HG03045 (cell line): ENCODE measurements at regions not wholly inside any gene's neighbourhood (a gene's known extent, or its start where the extent isn't known, plus 50 kb on each side); places are given as distances from the start of the nearest gene placed in this dataset.
"Not testable (repeated sequence)": the region's sequence is repeated elsewhere in the genome, so short reads cannot be mapped to it uniquely, and the experiment has no call there.

Experiments used
- ATAC-seq: cut with Tn5 transposase; IDR thresholded peaks from one replicate; pipeline ENCODE4 v1.9.1; 2021; ENCODE audit warnings: mild to moderate bottlenecking, moderate library complexity; ENCODE audit not compliant: unreplicated experiment

DNA sequence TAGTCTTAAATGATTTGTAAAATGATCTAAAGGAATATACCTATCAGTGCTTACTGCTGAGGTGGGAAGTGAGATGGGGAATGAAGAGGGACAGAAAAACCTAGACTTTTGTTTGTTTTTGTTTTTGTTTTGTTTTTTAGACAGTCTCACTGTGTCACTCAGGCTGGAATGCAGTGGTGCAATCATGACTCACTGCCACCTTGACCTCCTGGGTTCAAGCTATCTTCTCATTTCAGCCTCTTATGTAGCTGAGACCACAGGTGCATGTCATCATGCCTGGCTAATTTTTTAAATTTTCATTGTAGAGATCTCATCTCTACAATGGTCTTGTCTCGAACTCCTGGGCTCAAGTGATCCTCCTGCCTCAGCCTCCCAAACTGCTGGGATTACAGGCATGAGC is 116.4 kb upstream of the SEM1 start:
- ATAC-seq: no peak

DNA sequence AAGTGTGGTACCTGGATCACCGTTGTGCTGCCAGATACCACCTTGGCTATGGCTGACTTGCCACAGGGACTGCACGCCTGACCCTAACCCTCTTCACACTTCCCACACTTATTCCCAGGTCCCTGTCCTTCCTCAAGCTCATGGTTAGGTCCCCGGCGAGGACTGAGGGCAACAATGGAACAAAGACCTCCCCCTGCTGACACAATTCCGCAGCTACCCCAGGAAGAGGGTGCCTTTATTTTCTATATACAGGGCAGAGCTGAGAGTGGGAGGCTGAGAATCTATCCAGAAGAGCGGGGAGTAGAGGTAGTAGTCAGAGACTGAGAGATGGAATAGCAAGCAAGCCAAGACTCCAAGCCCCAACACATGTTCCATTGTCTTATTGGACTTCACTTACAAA is 118.1 kb upstream of the SEM1 start:
- ATAC-seq: no peak

DNA sequence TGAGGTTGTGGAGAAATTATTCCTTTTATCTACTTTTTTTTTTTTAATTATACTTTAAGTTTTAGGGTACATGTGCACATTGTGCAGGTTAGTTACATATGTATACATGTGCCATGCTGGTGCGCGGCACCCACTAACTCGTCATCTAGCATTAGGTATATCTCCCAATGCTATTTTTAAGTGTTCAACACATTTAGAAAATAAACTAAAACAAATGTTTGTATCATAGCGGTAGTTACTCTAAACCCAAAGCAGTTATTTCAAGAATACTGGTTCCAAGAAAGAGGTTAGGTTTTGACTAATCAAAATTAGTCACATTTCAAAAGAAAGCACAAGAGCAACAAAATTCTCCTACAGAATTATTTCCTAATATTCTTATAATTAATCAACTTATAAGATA is 119.5 kb upstream of the SEM1 start:
- not testable (repeated sequence) for ATAC-seq

DNA sequence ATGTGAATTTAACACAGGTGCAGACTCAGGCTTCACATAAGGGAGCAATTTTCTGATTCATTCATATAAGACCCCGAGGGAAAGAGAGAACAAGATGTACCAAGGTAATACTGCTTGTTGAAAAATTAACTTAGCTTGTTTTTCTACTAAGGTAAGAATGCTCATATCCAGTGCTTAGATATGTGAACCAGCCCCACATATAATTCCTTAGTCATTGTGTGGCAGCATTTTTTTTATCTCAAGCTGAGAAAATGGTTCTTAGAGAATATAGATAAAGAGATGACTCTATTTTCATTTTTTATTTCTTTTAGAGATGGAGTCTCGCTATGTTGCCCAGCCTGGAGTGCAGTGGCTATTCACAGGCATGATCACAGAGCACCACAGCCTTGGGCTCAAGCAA is 121.8 kb upstream of the SEM1 start:
- no peak for ATAC-seq

DNA sequence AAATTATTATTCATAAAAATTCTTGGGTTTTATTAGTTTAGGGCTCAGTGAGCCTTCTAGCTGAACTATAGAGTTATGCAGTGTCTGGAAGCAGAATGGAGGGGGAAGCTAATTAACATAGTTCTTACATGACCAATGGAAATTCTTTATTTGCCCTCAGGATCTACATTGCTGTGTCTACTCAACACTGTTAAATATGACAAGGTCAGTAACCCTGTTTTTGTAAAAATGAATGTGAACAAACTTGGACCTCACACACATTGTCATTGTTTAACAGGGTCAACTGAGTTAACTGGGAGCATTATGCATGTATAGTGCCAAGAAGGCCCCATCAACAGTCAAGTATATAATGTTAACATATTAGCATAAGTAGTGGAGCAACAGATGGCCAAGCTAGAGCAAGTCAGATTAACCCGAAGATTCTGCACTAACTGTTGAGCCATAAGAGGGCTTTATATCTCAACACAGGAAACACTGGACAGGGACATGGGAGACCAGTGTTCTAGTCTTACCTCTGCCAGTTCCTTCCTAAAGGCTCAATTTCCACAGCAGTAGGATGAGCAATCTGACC is 122.5 kb upstream of the SEM1 start:
- no peak for ATAC-seq

DNA sequence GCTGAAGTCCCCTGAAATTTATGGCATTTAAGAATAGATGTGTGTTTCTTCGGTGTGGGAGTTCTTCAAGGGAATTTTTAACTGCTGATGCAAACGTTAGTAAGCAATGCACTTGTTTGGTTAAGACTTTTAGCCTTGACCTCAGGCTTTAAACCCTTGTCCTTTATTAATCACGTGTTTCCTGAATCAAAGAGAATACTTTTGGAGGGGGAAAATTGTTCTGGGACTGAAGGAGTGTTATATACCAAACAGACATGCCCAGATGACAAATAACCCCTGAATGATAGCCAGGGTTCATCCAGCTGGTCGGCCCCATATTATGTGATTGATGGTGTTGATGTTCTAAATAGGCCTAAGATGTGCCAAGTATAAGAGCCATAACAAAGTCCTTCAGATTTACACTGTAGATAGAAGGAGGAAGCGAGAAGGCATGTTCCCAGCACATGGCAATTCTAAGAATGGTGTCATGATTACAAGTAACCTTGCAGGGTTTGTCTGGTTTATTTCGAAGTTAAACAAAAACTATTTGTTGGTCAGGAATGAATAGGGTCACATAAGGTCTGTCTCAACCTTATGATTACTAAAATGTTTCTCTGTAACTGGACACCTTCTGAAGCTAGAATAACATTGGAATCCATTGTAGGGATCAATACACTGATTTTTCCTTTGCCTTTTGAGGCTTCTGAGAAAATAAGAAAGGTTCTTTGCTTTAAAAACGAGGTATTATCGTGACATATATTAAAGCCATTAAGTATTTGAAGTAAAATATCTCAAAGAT is 124.2 kb upstream of the SEM1 start:
- no peak for ATAC-seq

DNA sequence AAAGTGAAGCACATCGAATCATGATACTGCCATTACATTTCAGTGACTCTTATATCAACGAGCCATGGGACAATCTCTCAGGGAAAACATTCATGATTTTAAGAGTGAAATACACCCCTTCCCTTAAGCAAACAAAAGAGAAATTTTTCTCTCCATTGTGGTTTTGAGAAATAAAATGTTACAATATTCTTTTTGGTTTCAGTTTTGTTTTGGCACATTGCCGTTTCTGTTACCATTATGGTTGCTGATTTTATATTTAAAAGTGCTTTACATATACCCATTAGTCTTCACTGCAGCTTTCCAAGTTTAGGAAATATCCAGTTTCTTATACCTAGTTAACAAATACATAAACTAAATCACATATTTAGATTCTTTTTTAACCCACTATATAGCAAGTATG is 126.8 kb upstream of the SEM1 start:
- ATAC-seq: no peak

DNA sequence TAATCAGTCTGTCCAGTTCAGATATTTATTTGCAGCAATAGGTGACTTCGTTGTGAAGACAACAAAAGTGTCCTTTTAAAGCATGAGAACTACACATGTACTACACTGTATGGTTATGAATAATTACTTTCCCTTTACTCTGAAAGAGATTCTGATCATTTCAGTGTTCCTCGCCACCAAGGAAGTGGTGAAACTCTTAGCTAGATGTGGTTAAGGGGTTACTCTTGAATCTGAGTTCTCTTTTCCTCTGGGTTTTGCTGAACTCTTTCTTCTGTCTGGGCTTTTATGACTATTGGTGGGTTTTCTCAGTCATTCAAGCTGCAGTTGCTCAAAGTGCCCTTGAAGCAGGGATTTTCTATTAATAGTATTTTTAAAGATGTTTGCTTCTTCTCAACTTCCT is 127.9 kb upstream of the SEM1 start:
- peak; percentile 79 for ATAC-seq

DNA sequence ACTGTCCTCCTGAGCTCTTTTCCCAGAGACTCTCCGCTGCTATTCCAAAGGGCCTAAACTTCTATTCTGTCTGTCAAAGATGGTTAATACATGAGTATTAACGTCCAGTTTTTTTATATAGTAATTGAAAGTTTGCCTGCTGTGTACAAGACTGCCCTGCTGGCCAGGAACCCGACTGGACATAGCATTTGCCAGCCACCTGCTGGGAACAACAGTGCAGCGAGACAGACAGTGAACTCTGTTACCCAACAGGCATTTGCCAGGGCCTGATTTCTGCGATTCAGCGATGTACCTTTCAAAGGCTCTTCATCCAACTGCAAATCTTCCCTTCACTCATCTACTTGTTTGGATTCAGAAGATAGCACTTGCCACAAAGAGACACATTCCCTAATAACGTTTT is 128.8 kb upstream of the SEM1 start:
- no peak for ATAC-seq

DNA sequence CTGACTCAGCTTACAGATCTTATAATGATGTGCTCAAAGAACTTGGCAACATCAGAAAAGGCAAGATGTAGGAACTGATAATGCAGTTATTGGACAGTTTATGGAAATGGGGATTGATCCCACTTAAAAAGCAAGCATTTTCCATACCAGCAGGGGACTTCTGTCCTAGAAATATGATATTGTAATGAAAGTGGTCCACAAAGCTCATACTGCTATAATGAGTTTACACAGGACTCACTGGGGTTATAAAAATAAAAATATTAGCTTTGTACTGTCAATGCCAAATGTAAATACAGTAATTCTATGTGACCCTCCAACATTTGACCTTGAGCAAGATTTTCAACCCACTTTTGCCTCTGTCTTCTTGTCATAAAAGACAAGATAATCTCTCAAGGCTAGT is 145.5 kb upstream of the SEM1 start:
- ATAC-seq: no peak

DNA sequence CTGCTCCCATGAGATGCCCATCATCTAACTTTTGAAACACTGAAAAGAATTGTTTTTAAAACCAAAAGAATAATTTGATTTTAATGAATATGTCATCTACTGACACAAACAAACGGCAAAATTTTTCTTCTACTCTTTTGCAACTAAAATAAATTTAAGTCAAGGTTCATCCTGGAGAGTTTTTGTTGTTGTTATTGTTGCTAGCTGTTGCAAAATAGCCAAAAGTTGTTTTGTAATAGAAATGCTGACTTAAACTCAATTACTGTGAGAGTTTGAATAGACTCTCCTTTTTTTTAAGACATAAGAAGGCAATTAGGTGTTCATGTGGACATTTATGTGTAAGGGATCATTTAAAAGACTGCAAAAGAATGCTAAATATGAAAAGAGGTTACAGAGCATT is 146.0 kb upstream of the SEM1 start:
- no peak for ATAC-seq

DNA sequence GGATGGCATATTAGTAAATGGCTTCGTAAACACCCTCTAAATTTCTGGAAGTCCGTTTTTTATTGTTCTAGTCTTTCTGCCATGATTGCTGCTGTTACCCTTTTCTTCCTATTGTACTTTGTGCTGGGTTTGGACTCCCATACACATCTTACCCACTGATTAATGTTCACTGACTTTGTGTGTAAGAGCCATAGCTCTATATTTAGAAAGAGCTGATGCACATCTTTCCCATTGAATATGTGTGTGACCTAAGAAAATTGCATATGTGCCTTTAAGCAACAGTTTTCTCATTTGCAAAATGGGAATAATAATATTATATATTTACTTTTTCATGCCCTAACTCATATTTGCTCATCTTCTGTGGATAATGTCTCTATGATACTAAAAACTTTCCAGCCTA is 135.8 kb upstream of the DLX6 start:
- ATAC-seq: no peak

DNA sequence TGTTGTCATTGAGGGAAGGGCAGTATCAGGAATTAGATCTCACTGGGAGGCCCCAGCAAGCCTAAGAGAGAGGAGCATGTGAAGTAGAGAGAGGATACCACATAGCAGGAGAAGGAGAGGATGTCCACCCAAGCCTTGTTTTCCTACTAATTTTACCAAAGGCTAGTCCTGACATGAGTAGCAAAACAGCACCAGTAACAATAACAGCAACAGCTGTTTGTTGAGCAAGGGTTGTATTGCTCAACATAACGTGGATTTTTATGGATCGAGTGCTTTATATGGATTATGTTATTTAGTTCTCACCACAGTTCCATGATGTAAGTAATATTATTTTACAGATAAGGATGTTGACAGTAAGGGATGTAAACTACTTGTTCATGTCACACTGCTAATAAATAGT is 135.2 kb upstream of the DLX6 start:
- ATAC-seq: no peak

DNA sequence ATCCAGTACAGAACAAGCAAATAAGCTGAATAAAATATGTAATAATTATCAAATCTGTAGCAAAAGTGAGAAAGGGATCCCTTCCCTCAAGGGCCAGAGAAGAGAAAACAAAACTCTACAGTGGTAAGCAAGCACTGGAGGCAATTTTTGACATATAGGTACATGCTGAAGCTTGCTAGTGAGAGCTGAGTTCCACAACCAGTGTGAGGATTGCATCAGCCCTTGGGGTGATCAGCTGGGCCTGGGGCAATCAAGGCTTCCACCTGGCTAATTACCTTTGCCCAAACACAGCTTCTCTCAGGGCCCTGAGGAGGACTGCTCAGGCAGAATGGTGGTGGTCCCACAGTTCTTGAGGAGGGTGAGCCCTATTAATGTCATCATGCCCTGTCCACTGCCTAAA is 134.4 kb upstream of the DLX6 start:
- no peak for ATAC-seq

DNA sequence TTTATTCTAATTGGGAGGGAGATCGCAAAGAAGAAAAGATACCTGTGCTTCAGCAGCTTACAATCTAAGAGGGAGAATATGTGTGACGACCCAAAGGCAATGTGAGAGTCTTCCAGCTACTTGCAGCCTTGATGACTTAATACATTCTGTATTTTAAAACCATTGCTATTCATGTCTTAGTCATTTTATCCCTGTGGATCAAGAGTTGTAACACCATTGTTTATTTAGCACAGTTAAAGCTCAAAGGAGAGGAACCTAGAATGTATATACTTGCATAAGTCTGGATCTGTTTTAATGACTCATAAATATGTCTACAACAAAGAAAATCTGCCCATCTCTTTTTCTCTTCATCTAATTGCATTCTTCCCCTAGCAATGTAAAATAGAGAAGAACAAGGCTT is 117.9 kb upstream of the DLX6 start:
- no peak for ATAC-seq

DNA sequence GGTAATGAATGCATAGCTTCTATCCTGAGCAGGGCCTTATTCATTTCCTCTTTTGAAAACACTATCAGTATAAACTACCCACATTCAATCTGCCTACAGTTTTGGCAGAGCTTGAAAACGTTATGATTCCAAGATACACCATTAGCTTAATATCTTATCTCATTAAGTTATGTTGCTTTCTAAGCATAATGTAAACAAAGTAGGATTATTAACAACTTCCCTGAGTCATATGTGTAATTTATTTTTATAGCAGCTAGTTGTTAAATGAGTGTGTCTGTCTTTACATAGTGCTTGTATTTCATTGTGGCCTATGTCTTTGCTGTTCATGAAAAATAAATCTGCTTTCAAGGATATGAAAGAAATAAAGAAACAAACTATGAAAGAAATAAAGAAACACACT is 106.2 kb upstream of the DLX6 start:
- ATAC-seq: no peak

DNA sequence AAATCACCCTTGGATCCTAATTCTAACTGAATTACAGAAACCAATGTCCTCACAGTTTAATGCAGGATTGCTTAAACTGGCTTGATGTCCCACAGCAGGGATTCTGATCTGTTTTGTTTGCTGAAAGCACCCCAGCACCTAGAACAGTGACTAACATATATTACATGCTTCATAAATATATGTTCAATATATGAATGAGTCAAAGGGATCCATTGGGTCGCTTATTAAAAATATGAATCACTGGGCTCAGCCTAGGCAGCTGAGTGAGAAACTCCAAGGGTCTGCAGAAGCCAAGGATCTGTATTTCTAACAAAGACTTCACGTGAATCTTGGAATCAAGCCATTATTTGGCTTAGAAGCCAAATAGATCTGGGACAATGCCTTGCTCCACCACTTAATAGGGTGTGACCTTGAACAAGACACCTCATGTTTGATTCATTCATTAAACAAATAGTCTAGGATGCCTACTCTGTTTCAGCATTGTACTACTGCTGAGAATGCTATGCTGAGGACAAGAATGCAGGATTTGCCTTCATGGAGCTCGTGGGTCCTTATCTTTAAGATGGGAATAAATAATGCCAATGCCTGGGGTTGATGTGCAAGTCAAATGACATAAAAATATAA is 103.4 kb upstream of the DLX6 start:
- ATAC-seq: no peak

DNA sequence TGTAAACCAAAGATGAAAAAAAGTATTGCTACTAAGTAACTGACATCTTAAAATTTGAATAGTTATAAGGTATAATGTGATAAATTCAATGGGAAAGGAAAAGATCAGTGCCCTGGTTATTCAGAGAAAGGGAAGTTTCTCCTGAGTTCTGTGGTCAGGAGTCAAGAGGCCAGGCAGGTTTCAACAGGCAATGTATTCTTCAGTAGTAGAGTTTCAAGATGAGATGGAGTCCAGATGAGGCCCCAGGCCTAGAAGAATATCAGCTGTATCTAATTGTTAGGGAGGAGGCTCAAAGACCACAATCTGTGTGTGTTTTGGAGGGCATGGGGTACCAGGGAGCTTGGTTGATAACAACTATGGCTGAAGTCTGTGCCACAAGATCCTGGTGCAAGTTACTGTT is 101.4 kb upstream of the DLX6 start:
- no peak for ATAC-seq

DNA sequence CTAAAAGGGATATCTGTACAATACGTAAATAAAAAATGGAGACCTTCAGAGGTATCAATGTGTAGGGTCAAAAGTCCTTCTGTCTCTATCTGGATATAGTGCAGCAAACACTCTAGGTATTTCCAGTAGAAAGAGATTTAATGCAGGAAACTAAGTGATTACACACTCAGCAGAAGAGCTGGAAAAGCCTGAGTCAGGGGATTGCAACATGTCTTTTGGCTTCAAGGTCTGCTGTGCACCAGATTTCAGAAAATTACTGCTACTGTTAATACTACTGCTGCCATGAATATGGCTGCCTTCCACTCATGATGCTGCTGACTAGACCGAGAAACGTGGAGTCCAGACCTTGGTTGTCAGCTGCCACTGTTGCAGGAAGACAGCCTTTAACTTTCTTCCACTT is 94.9 kb upstream of the DLX6 start:
- no peak for ATAC-seq

DNA sequence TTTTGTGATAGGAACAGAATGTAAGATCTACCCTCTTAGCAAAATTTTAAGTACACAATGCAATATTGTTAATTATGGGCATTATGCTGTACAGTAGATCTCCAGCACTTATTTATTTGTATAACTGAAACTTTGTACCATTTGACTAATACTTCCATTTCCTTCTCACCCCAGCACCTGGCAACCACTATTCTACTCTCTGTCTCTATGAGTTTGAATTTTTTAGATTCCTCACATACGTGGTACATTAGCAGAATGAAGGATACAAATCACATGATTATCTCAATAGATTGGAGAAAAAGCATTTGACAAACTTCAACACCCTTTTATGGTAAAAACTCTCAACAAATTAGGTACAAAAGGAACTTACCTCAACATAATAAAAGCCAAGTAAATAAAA is 90.3 kb upstream of the DLX6 start:
- ATAC-seq: no peak

DNA sequence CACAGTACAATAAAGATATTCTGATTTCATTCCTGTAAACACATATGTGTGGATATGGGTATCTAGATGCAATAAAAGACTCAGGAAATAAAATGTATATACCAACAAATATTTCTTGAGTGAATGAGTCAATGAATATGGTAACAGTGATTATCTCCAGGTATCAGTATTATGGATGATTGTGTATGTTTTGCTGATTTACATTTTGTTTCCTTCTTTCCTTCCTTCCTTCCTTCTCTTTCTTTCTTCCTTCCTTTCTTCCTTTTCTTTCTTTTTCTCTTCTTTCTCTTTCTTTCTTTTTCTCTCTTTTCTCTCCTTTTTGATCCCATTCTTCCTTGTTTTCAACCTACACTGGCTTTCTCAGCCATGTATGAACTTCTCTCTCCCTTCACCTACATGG is 85.3 kb upstream of the DLX6 start:
- ATAC-seq: no peak

DNA sequence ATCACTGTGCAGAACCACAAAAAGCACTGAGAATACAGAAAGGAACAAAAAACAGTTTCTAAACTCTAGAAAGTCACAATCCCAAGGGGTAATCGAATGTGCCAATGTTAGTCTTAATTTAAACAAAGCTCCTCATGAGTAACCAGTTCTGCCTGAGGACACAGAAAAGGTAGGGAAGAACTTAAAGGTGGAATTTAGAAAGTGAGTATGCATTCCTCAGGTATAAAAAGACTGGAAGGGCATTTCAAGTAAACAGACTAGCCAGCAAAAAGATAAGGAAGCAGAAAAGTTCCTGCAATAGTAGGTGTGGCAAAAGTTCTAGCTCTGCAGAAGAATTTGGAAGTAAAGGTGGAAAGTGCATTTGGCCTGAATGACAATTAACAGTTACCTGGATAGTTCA is 84.6 kb upstream of the DLX6 start:
- no peak for ATAC-seq

DNA sequence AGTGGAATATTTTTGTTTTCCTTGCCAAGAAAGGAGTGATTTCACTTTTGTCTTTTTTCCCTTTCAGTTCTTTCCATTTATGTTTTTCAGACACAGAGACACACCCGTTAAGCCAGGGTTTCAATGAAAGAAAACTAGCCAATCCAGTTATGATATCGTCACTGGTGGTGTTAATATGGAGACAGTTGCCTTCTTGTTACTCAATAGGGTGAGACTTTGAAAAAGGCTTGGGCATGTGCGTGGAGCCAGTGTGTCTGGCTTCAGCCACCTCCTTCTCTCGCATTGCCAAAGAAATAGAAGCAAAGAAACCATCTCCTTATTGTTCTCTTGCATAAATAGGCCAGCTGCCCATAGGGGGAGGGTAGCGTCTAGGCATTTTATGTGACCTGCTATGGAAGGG is 84.1 kb upstream of the DLX6 start:
- ATAC-seq: no peak
